AG04449 (cell line): ENCODE measurements at regions not wholly inside any gene's neighbourhood (a gene's known extent, or its start where the extent isn't known, plus 50 kb on each side); places are given as distances from the start of the nearest gene placed in this dataset.

Experiments used
- CTCF ChIA-PET: fragments of 350-600 bp; formaldehyde crosslinking; extraction: SDS; loops from one replicate; lab custom pipeline; 2021; ENCODE audit warnings: antibody characterized with exemption; lab: Yijun Ruan, JAX
- POLR2A ChIA-PET: fragments of 400-600, 350-600 bp; formaldehyde crosslinking; extraction: SDS; loops from one replicate; lab custom pipeline; 2020; ENCODE audit warnings: antibody characterized with exemption, inconsistent platforms; lab: Yijun Ruan, JAX
- DNase-seq: peaks from one replicate; pipeline ENCODE4 v3.0.0-alpha.2; 2010; ENCODE audit warnings: low read depth, low spot score
- H3K4me3 ChIP-seq: 2 replicates; pipeline ENCODE4 v1.5.1; 2011; ENCODE audit warnings: low read depth, mild to moderate bottlenecking, control low read depth, low read length
- TF ChIP-seq, protein P1 (sequence below): IDR thresholded peaks from one replicate; pipeline ENCODE4 v1.5.1; 2011; ENCODE audit warnings: mild to moderate bottlenecking, moderate library complexity, low read length, control low read depth, inconsistent platforms; ENCODE audit not compliant: insufficient read depth; ENCODE audit errors: missing control alignments

DNA sequence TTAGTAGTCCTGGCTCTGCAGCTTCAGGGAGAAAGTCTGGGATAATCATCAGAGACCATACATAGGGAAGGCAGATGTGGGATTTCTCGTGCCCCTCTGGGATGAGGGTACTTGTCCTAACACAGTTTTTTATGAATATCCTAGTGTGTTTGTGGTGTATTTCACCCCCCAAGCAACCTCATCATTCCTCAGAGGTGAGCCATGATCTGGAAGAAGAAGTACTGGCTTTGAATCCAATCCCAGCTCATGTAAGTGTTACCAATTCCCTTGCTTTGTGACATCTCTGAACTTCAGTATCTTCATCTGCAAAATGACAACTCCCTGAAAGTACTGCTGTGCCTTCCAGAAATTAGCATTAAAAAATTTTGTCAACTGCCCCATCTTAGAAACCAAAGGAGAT lies 347.5 kb upstream of the ZMIZ1 start:
- TF ChIP-seq, protein P1, sequence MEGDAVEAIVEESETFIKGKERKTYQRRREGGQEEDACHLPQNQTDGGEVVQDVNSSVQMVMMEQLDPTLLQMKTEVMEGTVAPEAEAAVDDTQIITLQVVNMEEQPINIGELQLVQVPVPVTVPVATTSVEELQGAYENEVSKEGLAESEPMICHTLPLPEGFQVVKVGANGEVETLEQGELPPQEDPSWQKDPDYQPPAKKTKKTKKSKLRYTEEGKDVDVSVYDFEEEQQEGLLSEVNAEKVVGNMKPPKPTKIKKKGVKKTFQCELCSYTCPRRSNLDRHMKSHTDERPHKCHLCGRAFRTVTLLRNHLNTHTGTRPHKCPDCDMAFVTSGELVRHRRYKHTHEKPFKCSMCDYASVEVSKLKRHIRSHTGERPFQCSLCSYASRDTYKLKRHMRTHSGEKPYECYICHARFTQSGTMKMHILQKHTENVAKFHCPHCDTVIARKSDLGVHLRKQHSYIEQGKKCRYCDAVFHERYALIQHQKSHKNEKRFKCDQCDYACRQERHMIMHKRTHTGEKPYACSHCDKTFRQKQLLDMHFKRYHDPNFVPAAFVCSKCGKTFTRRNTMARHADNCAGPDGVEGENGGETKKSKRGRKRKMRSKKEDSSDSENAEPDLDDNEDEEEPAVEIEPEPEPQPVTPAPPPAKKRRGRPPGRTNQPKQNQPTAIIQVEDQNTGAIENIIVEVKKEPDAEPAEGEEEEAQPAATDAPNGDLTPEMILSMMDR: no peak
- CTCF ChIA-PET: no interaction called here
- no peak for DNase-seq
- POLR2A ChIA-PET: no interaction called here
- H3K4me3 ChIP-seq: no peak overlapping the region

DNA sequence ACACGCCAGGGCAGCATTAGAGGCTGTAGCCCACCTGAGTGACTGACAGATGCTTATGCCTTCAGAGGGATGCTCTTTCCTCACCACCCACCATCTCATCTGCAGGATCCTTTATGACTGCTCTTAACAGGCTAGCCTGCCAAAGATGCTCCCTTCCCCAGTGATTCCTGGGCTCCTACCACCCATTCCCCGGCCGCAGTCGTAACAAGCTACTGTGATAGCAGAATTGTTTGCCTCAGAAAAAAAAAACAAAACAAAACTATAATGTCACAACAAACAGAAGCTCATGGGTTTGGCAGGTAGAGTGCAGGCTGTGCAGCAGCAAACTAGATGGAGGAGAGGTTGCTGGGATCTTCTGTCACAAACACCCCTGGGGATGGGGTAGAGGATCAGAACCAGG lies 343.9 kb upstream of the ZMIZ1 start:
- no peak overlapping the region for H3K4me3 ChIP-seq
- TF ChIP-seq, protein P1: no peak
- CTCF ChIA-PET: no interaction called here
- POLR2A ChIA-PET: no interaction called here
- no peak for DNase-seq

DNA sequence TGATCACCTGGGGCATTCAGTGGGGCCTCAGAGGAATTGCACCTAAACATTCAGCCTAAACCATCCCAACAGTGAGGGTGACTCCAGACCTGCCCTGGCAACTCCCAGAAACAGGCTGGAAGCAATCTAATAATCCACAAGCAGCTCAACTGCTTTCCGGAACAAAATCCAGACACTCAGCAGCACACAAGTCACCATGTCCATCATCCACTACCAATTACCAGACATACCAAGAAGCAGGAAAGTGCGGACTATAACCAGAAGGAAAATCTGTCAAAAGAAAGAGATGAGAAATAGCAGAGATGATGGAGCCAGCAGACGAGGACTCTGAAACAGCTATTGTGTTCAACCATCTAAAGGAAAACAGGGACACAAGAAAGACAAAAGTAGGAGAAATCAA lies 342.6 kb upstream of the ZMIZ1 start:
- no peak for DNase-seq
- ChIA-PET POLR2A (no interaction called here), CTCF (no interaction called here)
- TF ChIP-seq, protein P1: no peak
- no peak overlapping the region for H3K4me3 ChIP-seq

DNA sequence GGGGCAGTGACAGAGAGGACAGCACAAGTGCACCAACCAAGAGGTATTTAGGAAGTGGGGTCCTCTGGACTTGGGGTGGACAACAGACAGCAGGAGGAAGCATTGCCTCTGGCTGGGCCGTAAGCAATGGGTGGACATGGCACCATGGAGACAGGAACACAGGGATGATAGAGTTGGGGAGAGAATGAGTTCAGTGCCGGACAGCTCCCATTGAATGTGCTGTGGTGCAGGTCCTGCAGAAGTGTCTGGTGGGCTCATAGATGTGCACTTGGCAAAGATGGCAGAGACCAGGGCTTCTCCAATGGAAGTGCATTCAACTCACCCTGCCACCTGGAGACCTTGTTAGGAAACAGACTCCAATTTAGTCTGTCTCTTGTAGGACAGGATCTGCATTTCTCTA lies 341.5 kb upstream of the ZMIZ1 start:
- DNase-seq: no peak
- ChIA-PET POLR2A (no interaction called here), CTCF (no interaction called here)
- TF ChIP-seq, protein P1: no peak
- no peak overlapping the region for H3K4me3 ChIP-seq

DNA sequence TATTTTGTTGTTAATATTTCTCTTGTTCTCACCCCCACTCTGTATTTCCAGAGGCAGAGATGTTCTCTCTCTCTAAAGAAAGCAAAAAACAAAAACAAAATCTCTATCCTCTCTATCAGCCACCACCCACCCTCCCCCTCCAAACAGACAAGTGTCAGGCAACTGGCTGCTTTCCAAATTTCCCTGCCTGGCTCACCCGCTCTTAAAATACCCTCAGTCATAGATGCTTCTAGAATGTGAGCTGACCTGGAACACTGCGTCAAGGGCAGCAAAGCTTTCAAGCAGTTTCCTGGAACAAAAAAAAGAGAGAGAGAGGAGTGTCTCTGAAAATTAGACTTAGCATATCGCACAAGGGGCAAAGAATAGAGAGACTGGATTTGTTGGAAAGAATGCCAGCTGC lies 341.0 kb upstream of the ZMIZ1 start:
- TF ChIP-seq, protein P1: no peak
- ChIA-PET CTCF (no interaction called here), POLR2A (no interaction called here)
- no peak for DNase-seq
- H3K4me3 ChIP-seq: no peak overlapping the region

DNA sequence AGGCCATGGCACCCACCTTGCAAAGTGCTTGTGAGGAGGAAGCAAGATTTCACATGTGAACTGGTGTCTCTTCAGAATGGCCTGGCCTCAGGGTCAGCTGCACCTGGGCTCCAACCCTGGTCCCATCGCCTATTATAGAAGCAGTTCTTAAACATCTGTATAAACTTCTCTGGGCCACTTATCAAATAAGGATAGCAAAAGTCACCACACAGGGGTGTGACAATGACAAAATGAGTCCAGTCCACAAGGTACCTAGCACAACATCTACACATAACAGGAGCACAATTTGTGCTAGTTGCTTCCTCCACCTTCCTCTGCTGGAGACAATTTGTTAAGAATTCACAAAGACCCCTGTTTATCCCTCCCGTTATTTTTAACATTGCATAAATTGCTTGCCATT lies 340.6 kb upstream of the ZMIZ1 start:
- TF ChIP-seq, protein P1: no peak
- DNase-seq: no peak
- no peak overlapping the region for H3K4me3 ChIP-seq
- POLR2A ChIA-PET: no interaction called here
- CTCF ChIA-PET: no interaction called here
